Coronary artery (tissue), 2 donors: ENCODE measurements at regions not wholly inside any gene's neighbourhood (a gene's known extent, or its start where the extent isn't known, plus 50 kb on each side); places are given as distances from the start of the nearest gene placed in this dataset.

ENCODE experiments used
- DNase-seq: peaks from one replicate; pipeline ENCODE4 v3.0.0-alpha.2; 2017; ENCODE audit warnings: low spot score
- H3K27ac ChIP-seq, 2 donors: fragments of 200-600 bp; sonication (generic); one replicate each; pipeline ENCODE4 v1.5.1; 2016 to 2019
- H3K4me3 ChIP-seq: fragments of 200-600 bp; sonication (generic); 2 replicates; pipeline ENCODE4 v1.5.1; 2016; ENCODE audit warnings: mild to moderate bottlenecking, moderate library complexity
- TF ChIP-seq, protein P1 (sequence below): fragments of 200-600 bp; sonication (generic); IDR thresholded peaks from one replicate; pipeline ENCODE4 v1.5.1; 2019; ENCODE audit warnings: antibody characterized with exemption

DNA sequence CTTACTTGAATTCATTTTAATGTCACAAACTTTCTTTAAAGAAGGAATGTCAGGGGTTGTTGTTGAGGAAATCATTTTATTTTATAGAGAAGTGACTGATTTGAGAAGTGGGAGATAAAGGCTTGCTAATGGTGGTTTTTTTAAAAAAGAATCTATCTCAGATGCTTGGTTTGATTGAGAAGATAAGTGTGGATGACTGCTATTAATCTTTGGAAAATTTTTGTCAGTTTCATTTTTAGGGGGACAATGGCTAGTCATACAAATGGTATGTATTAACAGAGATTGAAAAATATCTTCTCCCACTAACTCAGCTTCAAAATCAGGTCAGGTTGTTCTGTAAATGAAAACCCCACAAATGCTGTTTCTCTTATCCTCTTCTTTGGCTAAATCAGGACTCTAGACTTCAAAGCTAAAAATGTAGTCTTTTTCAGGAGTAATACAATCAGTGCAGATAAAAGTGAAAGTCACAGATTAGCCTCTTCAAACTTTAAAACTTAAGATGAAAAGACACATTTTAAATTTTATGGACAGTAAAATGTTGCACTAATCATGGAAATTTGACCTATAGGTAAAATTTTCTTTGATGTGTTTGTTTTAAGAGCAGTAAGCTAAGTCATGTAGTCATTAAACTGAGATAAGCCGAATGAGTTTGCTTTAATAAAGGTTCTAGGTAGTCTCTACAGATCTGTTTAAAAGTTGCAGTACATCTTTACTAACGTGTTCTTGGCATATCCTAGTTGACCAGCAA is 674.2 kb upstream of the VRK2 start:
- no peak overlapping the region for H3K27ac ChIP-seq
- DNase-seq = no peak
- TF ChIP-seq, protein P1, sequence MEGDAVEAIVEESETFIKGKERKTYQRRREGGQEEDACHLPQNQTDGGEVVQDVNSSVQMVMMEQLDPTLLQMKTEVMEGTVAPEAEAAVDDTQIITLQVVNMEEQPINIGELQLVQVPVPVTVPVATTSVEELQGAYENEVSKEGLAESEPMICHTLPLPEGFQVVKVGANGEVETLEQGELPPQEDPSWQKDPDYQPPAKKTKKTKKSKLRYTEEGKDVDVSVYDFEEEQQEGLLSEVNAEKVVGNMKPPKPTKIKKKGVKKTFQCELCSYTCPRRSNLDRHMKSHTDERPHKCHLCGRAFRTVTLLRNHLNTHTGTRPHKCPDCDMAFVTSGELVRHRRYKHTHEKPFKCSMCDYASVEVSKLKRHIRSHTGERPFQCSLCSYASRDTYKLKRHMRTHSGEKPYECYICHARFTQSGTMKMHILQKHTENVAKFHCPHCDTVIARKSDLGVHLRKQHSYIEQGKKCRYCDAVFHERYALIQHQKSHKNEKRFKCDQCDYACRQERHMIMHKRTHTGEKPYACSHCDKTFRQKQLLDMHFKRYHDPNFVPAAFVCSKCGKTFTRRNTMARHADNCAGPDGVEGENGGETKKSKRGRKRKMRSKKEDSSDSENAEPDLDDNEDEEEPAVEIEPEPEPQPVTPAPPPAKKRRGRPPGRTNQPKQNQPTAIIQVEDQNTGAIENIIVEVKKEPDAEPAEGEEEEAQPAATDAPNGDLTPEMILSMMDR = no peak
- H3K4me3 ChIP-seq = no peak overlapping the region

DNA sequence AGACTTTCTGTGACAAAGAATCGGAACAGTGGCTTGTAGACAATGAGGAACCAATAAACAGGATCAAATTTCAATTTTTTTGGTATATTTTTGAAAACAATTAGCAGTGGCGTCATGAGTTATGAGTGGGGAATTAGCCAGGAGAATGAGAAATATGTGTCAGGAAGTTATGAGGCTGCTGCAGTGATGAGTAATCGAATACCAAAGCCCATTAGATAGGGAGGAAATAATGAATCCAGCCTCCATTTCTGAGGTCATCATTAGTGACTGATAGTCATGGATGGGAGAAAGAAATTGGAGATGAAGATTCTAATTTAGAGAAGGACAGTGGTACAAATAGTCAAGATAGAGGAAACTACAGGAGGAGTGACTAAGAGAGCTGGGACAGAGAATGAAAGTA is 673.1 kb upstream of the VRK2 start:
- H3K4me3 ChIP-seq = no peak overlapping the region
- TF ChIP-seq, protein P1 = no peak
- no peak overlapping the region for H3K27ac ChIP-seq
- DNase-seq = no peak

GRCh38 chr2:57376985-57377384 is 669.6 kb upstream of the VRK2 start:
- Histone ChIP-seq H3K4me3 (no peak overlapping the region), H3K27ac (no peak overlapping the region)
- TF ChIP-seq, protein P1 = no peak
- DNase-seq = no peak

GRCh38 chr2:57386305-57386704 is 660.3 kb upstream of the VRK2 start:
- no peak overlapping the region for H3K27ac ChIP-seq
- DNase-seq = no peak
- TF ChIP-seq, protein P1 = no peak
- no peak overlapping the region for H3K4me3 ChIP-seq

DNA sequence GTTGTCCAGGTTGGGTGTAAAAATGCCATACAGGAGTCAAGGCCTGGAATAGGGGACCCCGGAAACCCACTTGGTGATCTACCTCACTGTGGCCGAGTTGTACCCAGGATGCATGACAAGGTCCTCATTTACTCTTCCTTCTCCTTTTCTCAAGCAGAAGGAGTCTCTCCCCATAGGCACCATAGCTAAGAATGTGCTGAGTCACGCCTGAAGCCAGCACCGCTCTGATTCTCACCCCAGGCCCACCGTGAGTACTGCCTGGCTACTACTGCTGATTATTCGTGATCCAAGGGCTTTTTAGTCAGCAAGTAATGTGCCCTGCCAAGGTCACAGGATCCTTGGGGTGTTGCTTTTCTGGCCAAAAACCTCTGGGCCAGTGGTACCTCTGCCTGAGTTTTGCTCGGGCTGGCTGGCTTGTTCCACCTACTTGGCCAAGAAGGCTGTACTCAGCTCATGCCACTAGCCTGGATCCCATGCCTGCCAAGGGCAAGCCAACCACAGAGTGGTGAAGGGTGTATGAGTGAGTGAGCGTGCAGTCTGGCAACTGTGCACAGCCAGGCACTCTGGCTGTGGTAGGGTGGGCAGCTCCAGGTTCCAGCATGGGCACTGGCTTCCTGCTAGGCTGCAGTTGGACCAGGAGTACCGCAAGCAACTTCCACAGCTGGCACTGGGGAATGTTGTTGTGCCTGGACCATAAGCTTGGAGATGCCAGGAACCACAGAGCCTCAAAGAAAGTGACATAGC is 650.1 kb upstream of the VRK2 start:
- H3K4me3 ChIP-seq = no peak overlapping the region
- TF ChIP-seq, protein P1 = no peak
- no peak for DNase-seq
- H3K27ac ChIP-seq = no peak overlapping the region

DNA sequence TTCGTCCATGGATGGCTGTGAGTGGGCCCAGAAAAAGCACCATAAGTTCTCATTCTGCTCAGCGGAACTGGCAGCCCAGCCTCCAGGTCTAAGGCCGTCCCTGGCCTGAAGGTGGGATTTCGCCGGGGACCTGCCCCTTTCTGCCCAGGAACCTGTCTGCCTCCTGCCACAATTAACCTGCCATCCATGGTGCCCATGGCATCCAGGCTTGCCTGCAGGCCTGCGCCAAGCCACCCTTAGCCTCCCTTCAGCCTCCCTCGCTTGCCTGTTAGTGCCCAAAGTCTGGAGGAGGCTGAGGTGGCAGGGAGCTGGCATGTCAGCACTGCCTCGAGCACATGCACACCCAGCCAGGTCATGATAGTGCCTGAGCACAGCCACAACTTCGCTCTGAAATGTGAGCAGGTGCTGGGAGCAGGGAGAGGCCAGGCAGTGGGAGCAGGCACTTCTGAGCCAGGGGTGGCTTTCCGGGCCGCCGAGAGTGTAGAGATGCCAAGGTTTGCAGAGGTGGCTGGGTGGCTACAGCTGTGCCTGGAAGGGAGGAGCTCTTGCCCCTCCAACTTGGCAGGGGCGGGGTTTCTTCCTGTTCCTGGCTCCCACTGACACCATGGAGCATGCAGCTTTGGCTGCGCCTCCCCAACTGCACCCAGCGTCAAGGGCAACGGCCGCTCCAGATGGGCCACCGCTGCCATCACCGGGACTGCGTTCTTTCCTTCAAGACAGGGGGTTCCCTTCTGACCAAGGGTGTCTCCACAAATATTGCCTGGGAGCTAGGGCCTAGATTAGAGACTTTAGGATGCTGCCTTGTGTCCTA is 648.9 kb upstream of the VRK2 start:
- no peak overlapping the region for H3K4me3 ChIP-seq
- DNase-seq = no peak
- no peak overlapping the region for H3K27ac ChIP-seq
- TF ChIP-seq, protein P1 = no peak
